Liver (tissue), 8 donors: ENCODE measurements at regions not wholly inside any gene's neighbourhood (a gene's known extent, or its start where the extent isn't known, plus 50 kb on each side); places are given as distances from the start of the nearest gene placed in this dataset.

ENCODE experiments used
- DNase-seq: peaks from one replicate; pipeline ENCODE4 v3.0.0-alpha.2; 2017; ENCODE audit warnings: low spot score
- H3K27ac ChIP-seq, 2 donors: one replicate each; pipeline ENCODE4 v1.7.0; 2013; ENCODE audit warnings: inconsistent platforms in 2 of 2, low read length in 2 of 2, control low read depth in 1 of 2, low read depth in 1 of 2, mild to moderate bottlenecking in 1 of 2
- H3K27me3 ChIP-seq, 4 donors: one replicate each; pipeline versions ENCODE4 v1.6.1 to v1.7.0; 2013; ENCODE audit warnings: low read length in 3 of 4, inconsistent platforms in 1 of 4, mild to moderate bottlenecking in 1 of 4, moderate library complexity in 1 of 4; ENCODE audit not compliant: control insufficient read depth in 4 of 4, insufficient read depth in 4 of 4
- H3K36me3 ChIP-seq, 4 donors: one replicate each; pipeline versions ENCODE4 v1.6.1 to v1.7.0; 2013; ENCODE audit warnings: low read length in 3 of 4, mild to moderate bottlenecking in 3 of 4, low read depth in 1 of 4, moderate library complexity in 1 of 4; ENCODE audit not compliant: control insufficient read depth in 4 of 4, insufficient read depth in 3 of 4
- H3K4me1 ChIP-seq, 4 donors: one replicate each; pipeline versions ENCODE4 v1.6.1 to v1.7.0; 2013; ENCODE audit warnings: low read length in 3 of 4, mild to moderate bottlenecking in 3 of 4, moderate library complexity in 1 of 4; ENCODE audit not compliant: control insufficient read depth in 4 of 4, insufficient read depth in 4 of 4
- H3K4me3 ChIP-seq, 3 donors: one replicate each; pipeline versions ENCODE4 v1.6.1 to v1.7.0; 2013; ENCODE audit warnings: low read length in 3 of 3, control low read depth in 1 of 3, low read depth in 1 of 3, mild to moderate bottlenecking in 1 of 3
- H3K9ac ChIP-seq, 2 donors: one replicate each; pipeline ENCODE4 v1.7.0; 2013; ENCODE audit warnings: low read length in 2 of 2, mild to moderate bottlenecking in 2 of 2, moderate library complexity in 2 of 2, control low read depth in 1 of 2, low read depth in 1 of 2
- H3K9me3 ChIP-seq, 4 donors: one replicate each; pipeline versions ENCODE4 v1.6.1 to v1.7.0; 2013; ENCODE audit warnings: low read length in 3 of 4; ENCODE audit not compliant: control insufficient read depth in 4 of 4
- EGR1 ChIP-seq, 2 donors: IDR thresholded peaks; 2 replicates each; pipeline ENCODE4 v1.6.1; 2016 to 2018; ENCODE audit warnings: antibody characterized with exemption in 2 of 2, low read depth in 2 of 2
- FOXA1 ChIP-seq: IDR thresholded peaks from 2 replicates; pipeline ENCODE4 v1.6.1; 2016; ENCODE audit warnings: antibody characterized with exemption
- FOXA2 ChIP-seq: IDR thresholded peaks from 2 replicates; pipeline ENCODE4 v1.6.1; 2016; ENCODE audit warnings: antibody characterized with exemption
- GABPA ChIP-seq, 2 donors: IDR thresholded peaks in 1 of 2; conservative IDR thresholded peaks in 1 of 2; 2 replicates each; pipeline ENCODE4 v1.6.1; 2016; ENCODE audit warnings: antibody characterized with exemption in 2 of 2, mild to moderate bottlenecking in 1 of 2, moderate library complexity in 1 of 2
- HNF4A ChIP-seq, 2 donors: conservative IDR thresholded peaks; 2 replicates each; pipeline ENCODE4 v1.6.1; 2016; ENCODE audit warnings: antibody characterized with exemption in 2 of 2, mild to moderate bottlenecking in 2 of 2
- HNF4G ChIP-seq: IDR thresholded peaks from 2 replicates; pipeline ENCODE4 v1.6.1; 2016; ENCODE audit warnings: antibody characterized with exemption
- JUND ChIP-seq, 2 donors: IDR thresholded peaks; 2 replicates each; pipeline ENCODE4 v1.6.1; 2016; ENCODE audit warnings: antibody characterized with exemption in 2 of 2
- NR2F2 ChIP-seq: IDR thresholded peaks from 2 replicates; pipeline ENCODE4 v1.6.1; 2016; ENCODE audit warnings: antibody characterized with exemption
- RAD21 ChIP-seq, 2 donors: IDR thresholded peaks; 2 replicates each; pipeline ENCODE4 v1.6.1; 2016; ENCODE audit warnings: antibody characterized with exemption in 2 of 2, mild to moderate bottlenecking in 2 of 2
- RXRA ChIP-seq, 2 donors: IDR thresholded peaks; 2 replicates each; pipeline ENCODE4 v1.6.1; 2017 to 2018; ENCODE audit warnings: antibody characterized with exemption in 2 of 2, mild to moderate bottlenecking in 1 of 2
- TAF1 ChIP-seq: conservative IDR thresholded peaks from 2 replicates; pipeline ENCODE4 v1.6.1; 2016; ENCODE audit warnings: antibody characterized with exemption, mild to moderate bottlenecking
- YY1 ChIP-seq: IDR thresholded peaks from 2 replicates; pipeline ENCODE4 v1.6.1; 2016; ENCODE audit warnings: antibody characterized with exemption, mild to moderate bottlenecking
- WGBS: extraction: QIAGEN DNeasy Blood & Tissue Kit; methylation state at CpG from one replicate; pipeline ENCODE4 v1.1.7; 2013; 5-methylcytosine and 5-hydroxymethylcytosine counted together
- TF ChIP-seq, protein P1 (sequence below): IDR thresholded peaks from 2 replicates; pipeline ENCODE4 v1.6.1; 2016; ENCODE audit warnings: antibody characterized with exemption
- TF ChIP-seq, protein P2 (sequence below): IDR thresholded peaks from 2 replicates; pipeline ENCODE4 v1.6.1; 2016; ENCODE audit warnings: antibody characterized with exemption
- TF ChIP-seq, protein P3 (sequence below): IDR thresholded peaks from 2 replicates; pipeline ENCODE4 v1.6.1; 2016; ENCODE audit warnings: antibody characterized with exemption
- TF ChIP-seq, protein P4 (sequence below): IDR thresholded peaks from 2 replicates; pipeline ENCODE4 v1.6.1; 2016; ENCODE audit warnings: antibody characterized with exemption, mild to moderate bottlenecking
- TF ChIP-seq, protein P5 (sequence below): fragments of 150-350 bp; IDR thresholded peaks from 2 replicates; pipeline ENCODE4 v1.5.1; 2017; ENCODE audit warnings: improper control_type of control experiment, low read depth, low read length; ENCODE audit not compliant: missing input control
- donor health status: healthy.
- donor health status: healthy.
- donor health status: healthy.
- donor health status: healthy.
- donor health status: healthy.

DNA sequence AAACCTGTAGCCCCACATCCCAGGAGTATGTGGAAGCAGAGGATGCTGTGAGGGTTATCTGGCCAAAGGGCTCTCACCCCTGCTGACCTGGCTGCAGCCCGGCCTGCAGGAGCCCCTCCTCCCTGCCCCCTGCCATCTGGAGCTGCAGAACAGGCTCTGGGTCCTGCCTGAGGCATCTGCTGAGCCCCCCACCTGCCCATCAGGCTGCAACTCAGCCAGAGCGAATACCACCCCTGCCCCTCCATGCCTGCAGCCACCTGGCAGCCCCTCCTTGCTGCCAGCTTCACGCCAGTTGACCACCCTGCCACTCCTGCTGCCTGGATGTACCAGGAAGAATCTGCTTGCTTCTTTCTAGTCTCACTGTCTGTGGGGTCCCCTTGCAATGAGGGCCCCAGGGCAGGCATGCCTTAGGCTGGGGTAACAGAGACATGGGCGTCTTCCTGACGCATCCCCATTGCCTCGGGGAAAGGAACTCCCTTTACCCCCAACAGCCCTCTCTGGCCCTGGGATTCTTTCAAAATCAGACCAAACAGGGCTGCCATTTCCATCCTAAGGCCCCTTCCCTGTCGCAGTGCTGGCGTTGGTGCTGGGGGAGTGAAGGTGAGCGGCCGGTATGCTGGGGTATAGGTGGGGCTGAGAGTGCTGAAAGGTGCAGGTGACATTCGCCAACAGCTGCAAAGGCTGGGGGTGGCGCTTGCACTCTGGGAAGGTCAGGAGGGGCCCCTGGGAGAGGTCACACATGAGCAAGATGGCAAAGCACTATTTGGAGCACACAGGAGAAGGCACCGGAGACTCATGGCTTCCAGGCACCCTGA lies 1334.6 kb downstream of the TBC1D22A start:
- Histone ChIP-seq H3K27ac (no peak overlapping the region), H3K36me3 (no peaks in the 10 kb centered on the region), H3K4me1 (no peaks in the 10 kb centered on the region), H3K9me3 (no peaks in the 10 kb centered on the region), H3K27me3 (peaks cover 0 to 7% (median 1%) of the 10 kb centered on the region in 4 donors), H3K9ac (no peak overlapping the region), H3K4me3 (no peak overlapping the region)
- WGBS: 49% methylated on average over 13 of the region's 13 CpGs
- no peak for TF ChIP-seq GABPA (IDR thresholded peaks at IDR 0.05 in 1 of 2, conservative IDR thresholded peaks at IDR 0.05 in 1 of 2)
- no peak for TF ChIP-seq YY1
- TF ChIP-seq EGR1 (IDR thresholded peaks at IDR 0.05; ENCODE audit: low read depth in 2 of 2): no peak
- no peak for TF ChIP-seq NR2F2
- TF ChIP-seq HNF4A (conservative IDR thresholded peaks at IDR 0.05): no peak
- TF ChIP-seq, protein P1, sequence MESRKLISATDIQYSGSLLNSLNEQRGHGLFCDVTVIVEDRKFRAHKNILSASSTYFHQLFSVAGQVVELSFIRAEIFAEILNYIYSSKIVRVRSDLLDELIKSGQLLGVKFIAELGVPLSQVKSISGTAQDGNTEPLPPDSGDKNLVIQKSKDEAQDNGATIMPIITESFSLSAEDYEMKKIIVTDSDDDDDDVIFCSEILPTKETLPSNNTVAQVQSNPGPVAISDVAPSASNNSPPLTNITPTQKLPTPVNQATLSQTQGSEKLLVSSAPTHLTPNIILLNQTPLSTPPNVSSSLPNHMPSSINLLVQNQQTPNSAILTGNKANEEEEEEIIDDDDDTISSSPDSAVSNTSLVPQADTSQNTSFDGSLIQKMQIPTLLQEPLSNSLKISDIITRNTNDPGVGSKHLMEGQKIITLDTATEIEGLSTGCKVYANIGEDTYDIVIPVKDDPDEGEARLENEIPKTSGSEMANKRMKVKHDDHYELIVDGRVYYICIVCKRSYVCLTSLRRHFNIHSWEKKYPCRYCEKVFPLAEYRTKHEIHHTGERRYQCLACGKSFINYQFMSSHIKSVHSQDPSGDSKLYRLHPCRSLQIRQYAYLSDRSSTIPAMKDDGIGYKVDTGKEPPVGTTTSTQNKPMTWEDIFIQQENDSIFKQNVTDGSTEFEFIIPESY: no peak
- TF ChIP-seq RAD21 (IDR thresholded peaks at IDR 0.05): no peak
- TF ChIP-seq, protein P2, sequence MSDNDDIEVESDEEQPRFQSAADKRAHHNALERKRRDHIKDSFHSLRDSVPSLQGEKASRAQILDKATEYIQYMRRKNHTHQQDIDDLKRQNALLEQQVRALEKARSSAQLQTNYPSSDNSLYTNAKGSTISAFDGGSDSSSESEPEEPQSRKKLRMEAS: no peak
- TF ChIP-seq FOXA2: no peak
- TF ChIP-seq, protein P3, sequence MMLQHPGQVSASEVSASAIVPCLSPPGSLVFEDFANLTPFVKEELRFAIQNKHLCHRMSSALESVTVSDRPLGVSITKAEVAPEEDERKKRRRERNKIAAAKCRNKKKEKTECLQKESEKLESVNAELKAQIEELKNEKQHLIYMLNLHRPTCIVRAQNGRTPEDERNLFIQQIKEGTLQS: no peak
- TF ChIP-seq, protein P4, sequence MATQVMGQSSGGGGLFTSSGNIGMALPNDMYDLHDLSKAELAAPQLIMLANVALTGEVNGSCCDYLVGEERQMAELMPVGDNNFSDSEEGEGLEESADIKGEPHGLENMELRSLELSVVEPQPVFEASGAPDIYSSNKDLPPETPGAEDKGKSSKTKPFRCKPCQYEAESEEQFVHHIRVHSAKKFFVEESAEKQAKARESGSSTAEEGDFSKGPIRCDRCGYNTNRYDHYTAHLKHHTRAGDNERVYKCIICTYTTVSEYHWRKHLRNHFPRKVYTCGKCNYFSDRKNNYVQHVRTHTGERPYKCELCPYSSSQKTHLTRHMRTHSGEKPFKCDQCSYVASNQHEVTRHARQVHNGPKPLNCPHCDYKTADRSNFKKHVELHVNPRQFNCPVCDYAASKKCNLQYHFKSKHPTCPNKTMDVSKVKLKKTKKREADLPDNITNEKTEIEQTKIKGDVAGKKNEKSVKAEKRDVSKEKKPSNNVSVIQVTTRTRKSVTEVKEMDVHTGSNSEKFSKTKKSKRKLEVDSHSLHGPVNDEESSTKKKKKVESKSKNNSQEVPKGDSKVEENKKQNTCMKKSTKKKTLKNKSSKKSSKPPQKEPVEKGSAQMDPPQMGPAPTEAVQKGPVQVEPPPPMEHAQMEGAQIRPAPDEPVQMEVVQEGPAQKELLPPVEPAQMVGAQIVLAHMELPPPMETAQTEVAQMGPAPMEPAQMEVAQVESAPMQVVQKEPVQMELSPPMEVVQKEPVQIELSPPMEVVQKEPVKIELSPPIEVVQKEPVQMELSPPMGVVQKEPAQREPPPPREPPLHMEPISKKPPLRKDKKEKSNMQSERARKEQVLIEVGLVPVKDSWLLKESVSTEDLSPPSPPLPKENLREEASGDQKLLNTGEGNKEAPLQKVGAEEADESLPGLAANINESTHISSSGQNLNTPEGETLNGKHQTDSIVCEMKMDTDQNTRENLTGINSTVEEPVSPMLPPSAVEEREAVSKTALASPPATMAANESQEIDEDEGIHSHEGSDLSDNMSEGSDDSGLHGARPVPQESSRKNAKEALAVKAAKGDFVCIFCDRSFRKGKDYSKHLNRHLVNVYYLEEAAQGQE: no peak
- no peak for DNase-seq

DNA sequence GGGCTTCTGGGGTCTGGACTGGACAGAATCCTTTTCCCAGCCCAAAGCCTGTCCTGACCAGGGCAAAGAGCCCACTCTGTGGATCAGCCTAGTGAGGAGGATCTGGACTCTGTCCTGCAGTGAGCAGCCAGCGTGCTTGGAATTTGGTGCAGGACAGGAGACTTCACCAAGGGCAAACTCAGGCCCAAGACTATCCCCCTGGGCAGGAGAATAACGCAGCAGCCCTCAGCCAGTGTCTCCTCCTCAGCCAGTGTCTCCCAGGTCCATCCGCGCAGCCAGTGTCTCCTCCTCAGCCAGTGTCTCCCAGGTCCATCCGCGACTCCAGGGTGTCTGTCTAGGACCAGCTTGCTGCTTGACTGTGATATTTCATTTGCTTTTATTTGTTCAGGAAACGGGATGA lies 1334.0 kb downstream of the TBC1D22A start:
- WGBS: 63% methylated on average over 7 of the region's 7 CpGs
- DNase-seq: no peak
- no peaks in the 10 kb centered on the region for H3K9me3 ChIP-seq
- H3K27me3 ChIP-seq: peaks cover 0 to 5% (median 1%) of the 10 kb centered on the region in 4 donors
- no peak overlapping the region for H3K27ac ChIP-seq
- H3K36me3 ChIP-seq: no peaks in the 10 kb centered on the region
- H3K9ac ChIP-seq: no peak overlapping the region
- no peaks in the 10 kb centered on the region for H3K4me1 ChIP-seq
- H3K4me3 ChIP-seq: no peak overlapping the region
- TF ChIP-seq FOXA2 (no peak), HNF4G (no peak), TAF1 (no peak), EGR1 (IDR thresholded peaks at IDR 0.05; ENCODE audit: low read depth in 2 of 2) (no peak), RXRA (IDR thresholded peaks at IDR 0.05) (no peak), HNF4A (conservative IDR thresholded peaks at IDR 0.05) (no peak), JUND (IDR thresholded peaks at IDR 0.05) (no peak), FOXA1 (no peak)
- TF ChIP-seq, protein P5, sequence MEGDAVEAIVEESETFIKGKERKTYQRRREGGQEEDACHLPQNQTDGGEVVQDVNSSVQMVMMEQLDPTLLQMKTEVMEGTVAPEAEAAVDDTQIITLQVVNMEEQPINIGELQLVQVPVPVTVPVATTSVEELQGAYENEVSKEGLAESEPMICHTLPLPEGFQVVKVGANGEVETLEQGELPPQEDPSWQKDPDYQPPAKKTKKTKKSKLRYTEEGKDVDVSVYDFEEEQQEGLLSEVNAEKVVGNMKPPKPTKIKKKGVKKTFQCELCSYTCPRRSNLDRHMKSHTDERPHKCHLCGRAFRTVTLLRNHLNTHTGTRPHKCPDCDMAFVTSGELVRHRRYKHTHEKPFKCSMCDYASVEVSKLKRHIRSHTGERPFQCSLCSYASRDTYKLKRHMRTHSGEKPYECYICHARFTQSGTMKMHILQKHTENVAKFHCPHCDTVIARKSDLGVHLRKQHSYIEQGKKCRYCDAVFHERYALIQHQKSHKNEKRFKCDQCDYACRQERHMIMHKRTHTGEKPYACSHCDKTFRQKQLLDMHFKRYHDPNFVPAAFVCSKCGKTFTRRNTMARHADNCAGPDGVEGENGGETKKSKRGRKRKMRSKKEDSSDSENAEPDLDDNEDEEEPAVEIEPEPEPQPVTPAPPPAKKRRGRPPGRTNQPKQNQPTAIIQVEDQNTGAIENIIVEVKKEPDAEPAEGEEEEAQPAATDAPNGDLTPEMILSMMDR: no peak
- TF ChIP-seq, protein P2: no peak
- TF ChIP-seq, protein P4: no peak
- TF ChIP-seq, protein P1: no peak
